ENCODE measurements at regions not wholly inside any gene's neighbourhood (a gene's known extent, or its start where the extent isn't known, plus 50 kb on each side); places are given as distances from the start of the nearest gene placed in this dataset.
"Not testable (repeated sequence)": the region's sequence is repeated elsewhere in the genome, so short reads cannot be mapped to it uniquely, and the experiment has no call there.

GRCh38 chr1:244304656-244305055 lies 147.1 kb downstream of the ADSS2 start:
- Histone ChIP-seq H3K4me3 (replicated peaks; ENCODE audit: insufficient read depth, low read length) (no peak overlapping the region), H3K27me3 (ENCODE audit: insufficient read depth, poor library complexity, severe bottlenecking) (no peaks in the 10 kb centered on the region), H3K27ac (replicated peaks) (no peak overlapping the region)
- no peak for DNase-seq (ENCODE audit: low read depth in 1 of 2, low spot score in 1 of 2)
- TF ChIP-seq GABPA (IDR thresholded peaks at IDR 0.05; ENCODE audit: low read depth) (no peak), SPI1 (IDR thresholded peaks at IDR 0.05; ENCODE audit: borderline replicate concordance, low read depth) (no peak), POLR2AphosphoS5 (IDR thresholded peaks at IDR 0.05; ENCODE audit: low read depth) (no peak), REST (IDR thresholded peaks at IDR 0.05; ENCODE audit: insufficient replicate concordance, low read depth) (no peak), CTCF (IDR thresholded peaks at IDR 0.05; ENCODE audit: insufficient read depth, low read length) (no peak)

GRCh38 chr1:244305776-244306341 lies 145.8 kb downstream of the ADSS2 start:
- DNase-seq (ENCODE audit: low read depth in 1 of 2, low spot score in 1 of 2), result no peak
- Histone ChIP-seq H3K4me3 (replicated peaks; ENCODE audit: insufficient read depth, low read length) (no peak overlapping the region), H3K27me3 (ENCODE audit: insufficient read depth, poor library complexity, severe bottlenecking) (no peaks in the 10 kb centered on the region), H3K27ac (replicated peaks) (no peak overlapping the region)
- no peak for TF ChIP-seq SPI1 (IDR thresholded peaks at IDR 0.05; ENCODE audit: borderline replicate concordance, low read depth)
- TF ChIP-seq POLR2AphosphoS5 (IDR thresholded peaks at IDR 0.05; ENCODE audit: low read depth), result no peak
- TF ChIP-seq REST (IDR thresholded peaks at IDR 0.05; ENCODE audit: insufficient replicate concordance, low read depth), result no peak
- no peak for TF ChIP-seq GABPA (IDR thresholded peaks at IDR 0.05; ENCODE audit: low read depth)

- TF ChIP-seq CTCF (IDR thresholded peaks at IDR 0.05; ENCODE audit: insufficient read depth, low read length) (no peak), REST (IDR thresholded peaks at IDR 0.05; ENCODE audit: insufficient replicate concordance, low read depth) (no peak), GABPA (IDR thresholded peaks at IDR 0.05; ENCODE audit: low read depth) (no peak), SPI1 (IDR thresholded peaks at IDR 0.05; ENCODE audit: borderline replicate concordance, low read depth) (no peak), POLR2AphosphoS5 (IDR thresholded peaks at IDR 0.05; ENCODE audit: low read depth) (no peak)
- Histone ChIP-seq H3K27ac (replicated peaks) (no peak overlapping the region), H3K4me3 (replicated peaks; ENCODE audit: insufficient read depth, low read length) (no peak overlapping the region), H3K27me3 (ENCODE audit: insufficient read depth, poor library complexity, severe bottlenecking) (no peaks in the 10 kb centered on the region)
- no peak for DNase-seq (ENCODE audit: low read depth in 1 of 2, low spot score in 1 of 2)
These were observed 145.2 kb downstream of the ADSS2 start for GRCh38 chr1:244306544-244306943.

GRCh38 chr1:244309191-244309590 lies 142.5 kb downstream of the ADSS2 start:
- DNase-seq (ENCODE audit: low read depth in 1 of 2, low spot score in 1 of 2); H3K27ac ChIP-seq (replicated peaks); H3K27me3 ChIP-seq (ENCODE audit: insufficient read depth, poor library complexity, severe bottlenecking); H3K4me3 ChIP-seq (replicated peaks; ENCODE audit: insufficient read depth, low read length): not testable (repeated sequence)
